GM10266 (cell line): ENCODE measurements at regions not wholly inside any gene's neighbourhood (a gene's known extent, or its start where the extent isn't known, plus 50 kb on each side); places are given as distances from the start of the nearest gene placed in this dataset.
"Not testable (repeated sequence)": the region's sequence is repeated elsewhere in the genome, so short reads cannot be mapped to it uniquely, and the experiment has no call there.

Experiments used
- DNase-seq: peaks from one replicate; pipeline ENCODE4 v3.0.0; 2012; ENCODE audit errors: extremely low spot score
- CTCF ChIP-seq: IDR thresholded peaks from 2 replicates; pipeline ENCODE4 v1.5.1; 2012; ENCODE audit warnings: mild to moderate bottlenecking, low read depth; ENCODE audit not compliant: control insufficient read depth, insufficient read depth; ENCODE audit errors: missing control alignments

- TF ChIP-seq CTCF = no peak
- DNase-seq = no peak
These were observed 90.8 kb upstream of the CD82 start for GRCh38 chr11:44474702-44475101.

GRCh38 chr11:44475114-44475686 lies 90.3 kb upstream of the CD82 start:
- no peak for TF ChIP-seq CTCF
- no peak for DNase-seq

- not testable (repeated sequence) for DNase-seq
These were observed 83.1 kb upstream of the CD82 start for GRCh38 chr11:44482338-44482737.

- DNase-seq = peak; percentile 18
- no peak for TF ChIP-seq CTCF
These were observed 81.4 kb upstream of the CD82 start for GRCh38 chr11:44483919-44484610.

- DNase-seq = no peak
- TF ChIP-seq CTCF = no peak
These were observed 77.1 kb upstream of the CD82 start for GRCh38 chr11:44488165-44488965.

- TF ChIP-seq CTCF = no peak
- DNase-seq = no peak
These were observed 72.1 kb upstream of the CD82 start for GRCh38 chr11:44493383-44493782.

- no peak for DNase-seq
- TF ChIP-seq CTCF = no peak
These were observed 71.5 kb upstream of the CD82 start for GRCh38 chr11:44493930-44494329.
